ENCODE measurements at regions not wholly inside any gene's neighbourhood (a gene's known extent, or its start where the extent isn't known, plus 50 kb on each side); places are given as distances from the start of the nearest gene placed in this dataset.

DNA sequence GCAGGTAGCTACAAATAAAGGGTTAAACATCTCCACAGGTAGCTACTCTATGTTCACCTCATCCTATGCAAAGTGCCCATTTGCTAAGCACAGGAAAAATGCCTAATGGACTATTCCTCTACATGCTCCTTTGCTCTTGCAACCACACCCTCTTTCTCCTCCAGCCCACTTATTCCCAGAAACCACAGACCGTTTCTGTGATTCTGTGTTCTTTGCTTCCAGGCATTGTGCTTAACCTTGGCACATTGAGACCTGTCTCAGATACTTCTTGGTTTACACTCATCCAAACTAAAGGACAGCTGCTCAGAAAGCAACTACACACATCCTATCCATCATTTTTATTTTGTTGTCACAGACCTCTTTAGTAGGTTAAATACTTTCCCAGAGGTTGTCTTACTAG, 785.0 kb upstream of the MIR17HG start:
- peaks cover 2% of the 10 kb centered on the region for H3K27me3 Mint-ChIP-seq (ENCODE audit: unreplicated experiment)
- no peak for DNase-seq
- no peak overlapping the region for H3K4me3 Mint-ChIP-seq (ENCODE audit: unreplicated experiment)
- no peak for TF ChIP-seq CTCF (IDR thresholded peaks at IDR 0.05; ENCODE audit: partially characterized antibody, unreplicated experiment)
- H3K9me3 Mint-ChIP-seq (ENCODE audit: unreplicated experiment): peaks cover 1% of the 10 kb centered on the region
- H3K27ac Mint-ChIP-seq (ENCODE audit: unreplicated experiment): no peak overlapping the region
- H3K36me3 Mint-ChIP-seq (ENCODE audit: unreplicated experiment): no peaks in the 10 kb centered on the region
- H3K4me1 Mint-ChIP-seq (ENCODE audit: low read depth, unreplicated experiment): no peaks in the 10 kb centered on the region

GRCh38 chr13:90564096-90564495, 783.4 kb upstream of the MIR17HG start:
- TF ChIP-seq CTCF (IDR thresholded peaks at IDR 0.05; ENCODE audit: partially characterized antibody, unreplicated experiment): no peak
- Mint-ChIP-seq H3K9me3 (ENCODE audit: unreplicated experiment) (peaks cover 1% of the 10 kb centered on the region), H3K36me3 (ENCODE audit: unreplicated experiment) (no peaks in the 10 kb centered on the region), H3K4me1 (ENCODE audit: low read depth, unreplicated experiment) (no peaks in the 10 kb centered on the region), H3K27me3 (ENCODE audit: unreplicated experiment) (peaks cover 2% of the 10 kb centered on the region), H3K4me3 (ENCODE audit: unreplicated experiment) (no peak overlapping the region), H3K27ac (ENCODE audit: unreplicated experiment) (no peak overlapping the region)
- no peak for DNase-seq

DNA sequence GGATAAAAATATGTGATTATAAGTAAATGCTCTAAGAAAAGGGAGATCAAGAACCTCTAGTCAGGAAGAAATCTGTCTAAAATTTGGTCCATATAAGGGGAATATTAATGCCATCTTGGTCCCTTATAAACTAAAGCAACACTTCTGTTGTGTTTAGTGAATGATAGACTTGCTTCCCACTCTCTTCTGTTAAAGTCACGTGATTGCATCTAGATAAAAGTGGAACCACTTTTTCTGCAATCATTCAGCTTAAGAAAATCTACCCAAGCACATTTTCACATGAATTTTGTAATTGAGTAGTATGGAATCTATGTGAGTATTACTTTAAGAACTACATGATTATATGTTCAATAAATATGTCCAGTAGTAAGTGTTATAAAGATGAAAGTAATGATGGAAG, 782.9 kb upstream of the MIR17HG start:
- peaks cover 2% of the 10 kb centered on the region for H3K27me3 Mint-ChIP-seq (ENCODE audit: unreplicated experiment)
- no peaks in the 10 kb centered on the region for H3K36me3 Mint-ChIP-seq (ENCODE audit: unreplicated experiment)
- H3K4me3 Mint-ChIP-seq (ENCODE audit: unreplicated experiment): no peak overlapping the region
- no peak overlapping the region for H3K27ac Mint-ChIP-seq (ENCODE audit: unreplicated experiment)
- peaks cover 1% of the 10 kb centered on the region for H3K9me3 Mint-ChIP-seq (ENCODE audit: unreplicated experiment)
- no peak for DNase-seq
- TF ChIP-seq CTCF (IDR thresholded peaks at IDR 0.05; ENCODE audit: partially characterized antibody, unreplicated experiment): no peak
- no peaks in the 10 kb centered on the region for H3K4me1 Mint-ChIP-seq (ENCODE audit: low read depth, unreplicated experiment)

GRCh38 chr13:90565985-90566713, 781.3 kb upstream of the MIR17HG start:
- Mint-ChIP-seq H3K9me3 (ENCODE audit: unreplicated experiment) (peaks cover 1% of the 10 kb centered on the region), H3K4me1 (ENCODE audit: low read depth, unreplicated experiment) (no peaks in the 10 kb centered on the region), H3K4me3 (ENCODE audit: unreplicated experiment) (no peak overlapping the region), H3K36me3 (ENCODE audit: unreplicated experiment) (no peaks in the 10 kb centered on the region), H3K27ac (ENCODE audit: unreplicated experiment) (no peak overlapping the region), H3K27me3 (ENCODE audit: unreplicated experiment) (peaks cover 2% of the 10 kb centered on the region)
- no peak for TF ChIP-seq CTCF (IDR thresholded peaks at IDR 0.05; ENCODE audit: partially characterized antibody, unreplicated experiment)
- no peak for DNase-seq

GRCh38 chr13:90568165-90568564, 779.3 kb upstream of the MIR17HG start:
- DNase-seq: no peak
- peaks cover 2% of the 10 kb centered on the region for H3K27me3 Mint-ChIP-seq (ENCODE audit: unreplicated experiment)
- H3K4me1 Mint-ChIP-seq (ENCODE audit: low read depth, unreplicated experiment): no peaks in the 10 kb centered on the region
- H3K27ac Mint-ChIP-seq (ENCODE audit: unreplicated experiment): no peak overlapping the region
- no peak overlapping the region for H3K4me3 Mint-ChIP-seq (ENCODE audit: unreplicated experiment)
- no peaks in the 10 kb centered on the region for H3K36me3 Mint-ChIP-seq (ENCODE audit: unreplicated experiment)
- H3K9me3 Mint-ChIP-seq (ENCODE audit: unreplicated experiment): no peaks in the 10 kb centered on the region
- TF ChIP-seq CTCF (IDR thresholded peaks at IDR 0.05; ENCODE audit: partially characterized antibody, unreplicated experiment): no peak
